ENCODE measurements at regions not wholly inside any gene's neighbourhood (a gene's known extent, or its start where the extent isn't known, plus 50 kb on each side); places are given as distances from the start of the nearest gene placed in this dataset.

DNA sequence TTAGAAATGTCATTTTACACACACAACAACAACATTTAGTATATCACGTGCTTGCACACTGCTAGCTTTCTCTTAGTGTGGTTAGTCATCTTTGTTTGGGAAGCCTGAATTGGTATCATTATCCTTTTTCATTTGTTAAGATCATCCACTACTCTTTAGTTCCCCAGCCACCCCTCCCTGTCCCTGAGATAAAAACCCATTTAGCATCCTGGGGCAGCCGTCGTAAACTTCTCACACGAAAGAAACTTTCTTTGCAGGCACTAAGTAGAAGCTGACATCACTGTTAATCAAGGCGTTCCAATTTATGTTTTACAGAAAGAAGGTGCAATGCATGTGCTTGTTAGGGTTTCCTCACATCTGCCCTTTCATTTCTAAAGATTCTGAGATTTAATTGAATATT lies 475.1 kb upstream of the FZD8 start:
- peaks cover 2 to 7% of the 10 kb centered on the region in 2 donors for H3K9me3 Mint-ChIP-seq
- H3K27me3 Mint-ChIP-seq (ENCODE audit: low read depth) = no peaks in the 10 kb centered on the region
- DNase-seq (no peak), ATAC-seq (replicated peaks in 1 of 2) (no peak)
- H3K4me3 Mint-ChIP-seq = no peak overlapping the region
- H3K36me3 Mint-ChIP-seq (ENCODE audit: insufficient read depth in 2 of 2) = no peaks in the 10 kb centered on the region
- no peak overlapping the region for H3K27ac Mint-ChIP-seq
- H3K4me1 Mint-ChIP-seq (ENCODE audit: low read depth) = no peaks in the 10 kb centered on the region

DNA sequence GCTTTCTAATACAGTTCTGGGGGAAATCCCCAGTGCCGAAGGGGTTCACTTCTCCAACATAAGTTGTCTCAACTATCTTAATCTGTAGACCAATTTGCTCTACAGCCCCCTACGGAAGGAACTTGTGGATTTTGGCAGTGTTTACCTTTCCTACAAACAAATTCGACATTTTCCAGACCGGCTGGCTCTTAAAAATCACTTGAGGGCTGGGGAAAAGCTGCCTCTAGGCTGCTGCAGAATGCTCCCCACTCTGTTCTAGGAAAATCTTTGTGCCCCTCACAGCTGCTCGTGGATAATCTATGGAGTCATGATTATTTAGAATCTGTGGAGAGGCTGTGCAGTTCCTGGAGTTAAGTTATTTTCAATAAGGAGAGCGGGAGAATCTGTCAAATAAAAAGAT lies 474.6 kb upstream of the FZD8 start:
- Mint-ChIP-seq H3K36me3 (ENCODE audit: insufficient read depth in 2 of 2) (no peaks in the 10 kb centered on the region), H3K27ac (no peak overlapping the region)

DNA sequence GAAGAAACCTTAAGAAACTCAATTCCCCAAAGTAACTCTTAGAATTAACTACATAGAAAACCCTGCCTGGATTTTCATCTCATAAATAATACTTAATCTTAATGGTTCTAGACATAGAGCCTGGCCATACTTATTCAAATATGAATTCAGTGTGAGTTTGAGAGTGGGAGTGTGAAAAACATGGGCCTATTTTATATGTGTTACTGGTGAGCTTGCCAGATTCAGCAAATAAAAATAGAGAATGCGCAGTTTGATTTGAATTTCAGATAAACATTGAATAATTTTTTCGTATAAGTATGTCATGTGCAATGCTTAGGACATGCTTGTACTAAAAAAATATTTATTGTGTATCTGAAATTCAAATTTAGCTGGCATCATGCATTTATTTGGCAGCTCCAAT lies 473.9 kb upstream of the FZD8 start:
- no peaks in the 10 kb centered on the region for H3K36me3 Mint-ChIP-seq (ENCODE audit: insufficient read depth in 2 of 2)
- H3K27ac Mint-ChIP-seq = no peak overlapping the region
- DNase-seq = no peak
- ATAC-seq (replicated peaks in 1 of 2) = no peak
- H3K27me3 Mint-ChIP-seq (ENCODE audit: low read depth) = no peaks in the 10 kb centered on the region
- no peaks in the 10 kb centered on the region for H3K4me1 Mint-ChIP-seq (ENCODE audit: low read depth)
- H3K9me3 Mint-ChIP-seq = peaks cover 2 to 8% of the 10 kb centered on the region in 2 donors
- no peak overlapping the region for H3K4me3 Mint-ChIP-seq

More for the DNA sequence above, 474.6 kb upstream of the FZD8 start:
- DNase-seq = no peak
- H3K9me3 Mint-ChIP-seq = peaks cover 2 to 8% of the 10 kb centered on the region in 2 donors
- H3K4me3 Mint-ChIP-seq = no peak overlapping the region
- H3K4me1 Mint-ChIP-seq (ENCODE audit: low read depth) = no peaks in the 10 kb centered on the region
- no peaks in the 10 kb centered on the region for H3K27me3 Mint-ChIP-seq (ENCODE audit: low read depth)
- ATAC-seq (replicated peaks in 1 of 2) = no peak

DNA sequence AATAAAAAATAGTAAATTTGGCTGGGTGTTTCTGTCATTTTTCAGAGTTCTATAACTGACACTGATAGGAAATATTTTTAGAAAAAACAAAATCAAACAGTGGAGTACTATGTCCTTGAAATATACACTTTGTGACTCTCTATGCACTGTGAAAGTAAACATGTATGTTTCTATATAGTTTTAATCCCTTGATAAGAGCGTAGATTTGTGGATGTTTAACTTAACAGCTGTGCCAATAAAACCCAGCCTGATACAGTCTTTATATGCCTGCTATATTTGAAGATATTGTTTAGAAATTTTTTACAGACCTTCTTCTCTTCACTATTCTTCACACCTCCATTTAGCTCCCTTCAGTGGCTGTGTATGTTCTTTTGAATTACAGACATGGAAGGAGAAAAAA lies 473.3 kb upstream of the FZD8 start:
- DNase-seq = no peak
- ATAC-seq (replicated peaks in 1 of 2) = no peak
- no peak overlapping the region for H3K27ac Mint-ChIP-seq
- no peaks in the 10 kb centered on the region for H3K27me3 Mint-ChIP-seq (ENCODE audit: low read depth)
- peaks cover 2 to 8% of the 10 kb centered on the region in 2 donors for H3K9me3 Mint-ChIP-seq
- no peaks in the 10 kb centered on the region for H3K4me1 Mint-ChIP-seq (ENCODE audit: low read depth)
- H3K4me3 Mint-ChIP-seq = no peak overlapping the region
- H3K36me3 Mint-ChIP-seq (ENCODE audit: insufficient read depth in 2 of 2) = no peaks in the 10 kb centered on the region

DNA sequence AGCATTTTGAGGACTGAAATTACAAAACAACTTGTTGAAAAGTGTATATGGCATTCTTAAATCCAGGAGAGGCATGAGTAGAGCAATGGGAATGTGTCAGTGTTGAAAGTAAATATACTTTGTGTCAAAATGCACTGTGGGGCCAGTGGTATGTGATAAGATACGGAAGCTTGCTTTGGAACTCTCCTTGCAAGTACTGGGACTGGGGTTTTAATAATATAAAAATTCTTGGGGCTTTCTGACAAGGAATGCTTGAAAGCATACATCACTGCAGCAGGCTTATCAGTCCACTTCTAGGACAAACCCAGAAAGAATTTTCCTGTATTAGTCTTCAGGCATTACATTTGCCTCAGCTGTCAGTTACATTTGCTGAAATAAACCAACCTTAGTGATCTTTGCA lies 472.8 kb upstream of the FZD8 start:
- no peak overlapping the region for H3K4me3 Mint-ChIP-seq
- ATAC-seq (replicated peaks in 1 of 2) (no peak), DNase-seq (no peak)
- peaks cover 2 to 8% of the 10 kb centered on the region in 2 donors for H3K9me3 Mint-ChIP-seq
- H3K27me3 Mint-ChIP-seq (ENCODE audit: low read depth) = no peaks in the 10 kb centered on the region
- no peaks in the 10 kb centered on the region for H3K36me3 Mint-ChIP-seq (ENCODE audit: insufficient read depth in 2 of 2)
- no peak overlapping the region for H3K27ac Mint-ChIP-seq
- no peaks in the 10 kb centered on the region for H3K4me1 Mint-ChIP-seq (ENCODE audit: low read depth)

DNA sequence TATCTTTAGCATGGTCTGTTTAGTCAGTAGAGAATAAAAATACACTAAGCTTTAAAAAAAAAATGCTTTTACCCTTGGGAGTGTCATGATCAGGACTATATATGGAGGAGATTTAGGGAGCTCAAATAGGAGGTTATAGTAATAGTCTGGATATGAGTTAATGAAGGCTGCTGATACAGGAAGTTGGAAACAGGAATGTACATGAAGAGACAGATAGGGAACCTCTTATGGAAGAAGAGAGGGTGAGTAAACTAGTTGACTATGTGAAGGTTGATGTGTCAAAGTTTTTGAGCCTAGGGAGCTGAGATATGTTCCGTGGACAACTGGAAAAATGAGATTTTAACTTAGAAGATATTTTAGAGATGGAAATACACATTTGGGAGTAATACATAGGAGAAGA lies 472.0 kb upstream of the FZD8 start:
- no peaks in the 10 kb centered on the region for H3K36me3 Mint-ChIP-seq (ENCODE audit: insufficient read depth in 2 of 2)
- ATAC-seq (replicated peaks in 1 of 2) (no peak), DNase-seq (no peak)
- no peak overlapping the region for H3K27ac Mint-ChIP-seq
- no peak overlapping the region for H3K4me3 Mint-ChIP-seq
- no peaks in the 10 kb centered on the region for H3K27me3 Mint-ChIP-seq (ENCODE audit: low read depth)
- H3K9me3 Mint-ChIP-seq = peaks cover 2 to 8% of the 10 kb centered on the region in 2 donors
- H3K4me1 Mint-ChIP-seq (ENCODE audit: low read depth) = no peaks in the 10 kb centered on the region

DNA sequence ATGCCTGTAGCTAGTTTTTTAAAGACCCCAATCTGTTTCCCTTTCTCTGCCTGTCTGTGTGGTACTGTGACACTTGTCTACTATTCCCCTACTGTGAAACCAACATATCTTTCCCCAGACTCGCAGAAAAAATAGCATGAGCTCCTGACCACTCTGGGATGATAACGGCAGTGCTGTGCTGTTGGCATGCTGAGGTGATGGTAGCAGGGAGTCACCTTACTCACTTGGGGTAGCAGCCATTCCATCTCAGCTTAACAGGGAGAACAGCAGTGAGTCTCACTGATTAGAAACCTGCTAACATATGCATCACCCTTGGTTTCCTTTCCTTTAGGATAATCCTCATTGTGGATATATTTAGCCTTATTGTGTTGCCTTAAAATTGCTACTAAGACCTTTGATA lies 469.6 kb upstream of the FZD8 start:
- Mint-ChIP-seq H3K4me3 (no peak overlapping the region), H3K9me3 (peaks cover 2% of the 10 kb centered on the region in 2 donors), H3K36me3 (ENCODE audit: insufficient read depth in 2 of 2) (no peaks in the 10 kb centered on the region), H3K4me1 (ENCODE audit: low read depth) (no peaks in the 10 kb centered on the region), H3K27me3 (ENCODE audit: low read depth) (no peaks in the 10 kb centered on the region), H3K27ac (no peak overlapping the region)
- ATAC-seq (replicated peaks in 1 of 2) (no peak), DNase-seq (no peak)

DNA sequence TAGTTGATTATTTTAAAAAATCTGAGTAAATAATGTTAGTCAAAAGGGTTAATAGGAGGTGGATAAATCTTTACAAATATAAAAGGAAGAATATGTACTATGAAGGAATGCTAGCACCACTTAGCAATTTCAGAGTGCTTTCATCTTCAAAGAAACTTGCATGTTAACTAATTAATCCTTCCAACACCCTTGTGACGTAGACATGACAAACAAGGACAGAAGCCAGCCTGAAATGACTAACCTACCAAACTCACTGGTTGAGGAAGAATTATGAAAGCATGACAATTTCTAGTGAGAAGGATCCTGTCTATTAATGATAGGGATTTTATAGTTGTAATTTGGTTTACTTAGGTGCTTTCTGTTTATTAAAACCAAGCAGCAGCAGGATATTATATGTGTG lies 468.0 kb upstream of the FZD8 start:
- no peak overlapping the region for H3K4me3 Mint-ChIP-seq
- H3K27me3 Mint-ChIP-seq (ENCODE audit: low read depth) = no peaks in the 10 kb centered on the region
- no peak overlapping the region for H3K27ac Mint-ChIP-seq
- ATAC-seq (replicated peaks in 1 of 2) (no peak), DNase-seq (no peak)
- H3K4me1 Mint-ChIP-seq (ENCODE audit: low read depth) = no peaks in the 10 kb centered on the region
- H3K36me3 Mint-ChIP-seq (ENCODE audit: insufficient read depth in 2 of 2) = no peaks in the 10 kb centered on the region
- peaks cover 2% of the 10 kb centered on the region in 2 donors for H3K9me3 Mint-ChIP-seq

DNA sequence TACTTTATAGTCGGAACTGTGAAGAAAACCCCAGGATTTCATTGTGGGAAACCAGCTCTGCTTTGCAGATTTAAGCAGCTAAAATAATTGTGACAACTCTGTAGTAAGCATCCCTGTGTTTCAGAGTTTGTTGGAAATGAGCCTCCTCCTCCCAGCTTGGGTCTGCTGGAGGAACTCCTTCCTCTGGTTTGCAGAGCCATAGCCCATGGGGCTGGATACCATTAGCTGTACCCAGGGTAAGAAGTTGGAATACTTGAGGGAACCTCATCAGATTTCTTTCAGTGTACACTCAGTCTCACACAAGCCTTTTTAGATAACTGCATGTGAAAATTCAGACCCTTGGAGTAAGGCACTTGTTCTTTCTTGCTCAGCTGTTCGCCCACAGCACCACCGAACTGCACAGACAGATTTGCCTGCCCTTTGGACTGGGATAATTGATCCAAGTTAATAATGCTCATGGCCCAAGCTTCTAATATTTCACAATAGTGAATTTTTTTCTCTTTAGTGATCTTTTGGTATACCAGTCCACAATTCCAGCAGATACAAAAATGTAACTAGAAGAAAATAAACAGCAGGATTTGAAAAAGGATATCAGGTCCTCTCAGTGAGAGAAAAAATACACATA lies 467.4 kb upstream of the FZD8 start:
- H3K4me3 Mint-ChIP-seq = no peak overlapping the region
- peaks cover 2% of the 10 kb centered on the region in 2 donors for H3K9me3 Mint-ChIP-seq
- no peaks in the 10 kb centered on the region for H3K36me3 Mint-ChIP-seq (ENCODE audit: insufficient read depth in 2 of 2)
- no peaks in the 10 kb centered on the region for H3K27me3 Mint-ChIP-seq (ENCODE audit: low read depth)
- ATAC-seq (replicated peaks in 1 of 2) = no peak
- no peak for DNase-seq
- no peaks in the 10 kb centered on the region for H3K4me1 Mint-ChIP-seq (ENCODE audit: low read depth)
- no peak overlapping the region for H3K27ac Mint-ChIP-seq

DNA sequence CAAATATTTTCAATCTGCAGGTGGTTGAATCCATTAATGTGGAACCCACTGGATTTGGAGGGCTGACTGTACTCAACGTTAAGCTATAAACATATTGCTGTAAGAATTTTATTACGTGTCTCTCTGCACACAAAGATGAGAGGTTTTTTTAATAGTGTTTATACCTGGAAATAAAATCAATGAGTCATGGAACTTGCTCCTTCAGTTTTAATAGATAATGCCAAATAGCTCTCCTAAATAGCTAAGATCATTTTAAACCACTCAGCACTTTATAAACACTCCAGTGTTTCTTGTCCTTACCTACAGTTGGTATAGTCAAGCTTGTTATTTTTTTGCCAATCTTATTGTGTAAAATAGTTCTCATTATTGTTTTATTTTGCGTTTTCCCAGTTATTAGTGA lies 455.6 kb upstream of the FZD8 start:
- no peaks in the 10 kb centered on the region for H3K4me1 Mint-ChIP-seq (ENCODE audit: low read depth)
- DNase-seq (no peak), ATAC-seq (replicated peaks in 1 of 2) (no peak)
- H3K9me3 Mint-ChIP-seq = no peaks in the 10 kb centered on the region
- no peak overlapping the region for H3K4me3 Mint-ChIP-seq
- no peaks in the 10 kb centered on the region for H3K36me3 Mint-ChIP-seq (ENCODE audit: insufficient read depth in 2 of 2)
- no peaks in the 10 kb centered on the region for H3K27me3 Mint-ChIP-seq (ENCODE audit: low read depth)
- H3K27ac Mint-ChIP-seq = no peak overlapping the region

DNA sequence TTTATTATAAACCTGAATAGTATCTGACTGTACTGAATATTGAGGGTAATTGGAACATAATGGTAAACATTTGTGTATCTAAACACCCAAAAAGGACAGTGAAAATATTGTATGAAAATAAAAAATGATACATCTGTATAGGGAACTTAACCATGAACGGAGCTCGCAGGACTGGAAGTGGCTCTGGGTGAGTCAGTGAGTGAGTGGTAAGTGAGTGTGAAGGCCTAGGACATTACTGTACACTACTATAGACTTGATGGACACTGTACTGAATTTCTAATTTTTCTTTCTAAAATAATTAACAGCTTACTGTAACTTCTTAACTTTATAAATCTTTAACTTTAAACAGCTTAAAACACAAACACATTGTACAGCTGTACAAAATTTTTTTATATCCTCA lies 454.5 kb upstream of the FZD8 start:
- no peak for ATAC-seq (replicated peaks in 1 of 2)
- Mint-ChIP-seq H3K9me3 (peaks cover 0 to under 1% of the 10 kb centered on the region in 2 donors), H3K27me3 (ENCODE audit: low read depth) (no peaks in the 10 kb centered on the region), H3K4me3 (no peak overlapping the region), H3K27ac (no peak overlapping the region), H3K4me1 (ENCODE audit: low read depth) (no peaks in the 10 kb centered on the region), H3K36me3 (ENCODE audit: insufficient read depth in 2 of 2) (no peaks in the 10 kb centered on the region)
- DNase-seq = no peak

DNA sequence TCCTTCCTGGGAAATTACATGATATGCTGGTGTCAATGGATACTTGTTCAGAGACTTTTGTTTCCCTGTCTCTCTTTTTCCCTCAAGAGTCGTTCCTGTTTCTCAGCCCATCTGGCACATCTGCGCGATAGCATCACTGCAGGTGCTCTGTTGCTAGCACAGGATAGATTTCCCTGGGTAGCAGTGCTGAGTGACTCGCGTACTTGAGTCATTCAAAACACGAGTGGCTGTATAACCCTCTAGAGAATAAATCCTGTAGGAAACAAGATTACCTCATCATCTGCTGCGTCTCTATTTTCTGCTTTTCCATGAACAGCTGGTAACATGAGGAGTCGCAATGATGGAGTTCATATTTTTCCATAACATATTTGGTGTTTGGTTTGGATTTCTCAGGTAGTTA lies 452.0 kb upstream of the FZD8 start:
- no peaks in the 10 kb centered on the region for H3K4me1 Mint-ChIP-seq (ENCODE audit: low read depth)
- DNase-seq (no peak), ATAC-seq (replicated peaks in 1 of 2) (no peak)
- H3K36me3 Mint-ChIP-seq (ENCODE audit: insufficient read depth in 2 of 2) = no peaks in the 10 kb centered on the region
- H3K27me3 Mint-ChIP-seq (ENCODE audit: low read depth) = no peaks in the 10 kb centered on the region
- peaks cover 2 to 3% of the 10 kb centered on the region in 2 donors for H3K9me3 Mint-ChIP-seq
- no peak overlapping the region for H3K4me3 Mint-ChIP-seq
- H3K27ac Mint-ChIP-seq = no peak overlapping the region

DNA sequence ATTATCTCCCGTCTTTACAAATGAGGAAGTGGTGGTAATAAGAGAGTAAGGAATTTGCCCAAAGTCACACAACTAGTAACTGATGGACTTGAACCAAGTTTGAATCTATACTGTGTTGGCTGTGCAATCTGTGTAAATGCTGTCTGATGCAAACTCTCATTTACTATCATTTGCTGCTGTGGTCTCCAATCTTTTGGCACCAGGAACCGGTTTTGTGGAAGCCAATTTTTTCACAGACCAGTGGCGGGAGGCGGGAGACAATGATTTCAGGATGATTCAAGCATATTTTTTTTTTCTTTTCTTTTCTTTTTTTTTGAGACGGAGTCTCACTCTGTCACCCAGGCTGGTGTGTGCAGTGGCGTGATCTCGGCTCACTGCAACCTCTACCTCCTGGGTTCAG lies 450.0 kb upstream of the FZD8 start:
- no peak for DNase-seq
- no peaks in the 10 kb centered on the region for H3K36me3 Mint-ChIP-seq (ENCODE audit: insufficient read depth in 2 of 2)
- peaks cover 2 to 3% of the 10 kb centered on the region in 2 donors for H3K9me3 Mint-ChIP-seq
- no peaks in the 10 kb centered on the region for H3K4me1 Mint-ChIP-seq (ENCODE audit: low read depth)
- no peak overlapping the region for H3K4me3 Mint-ChIP-seq
- no peaks in the 10 kb centered on the region for H3K27me3 Mint-ChIP-seq (ENCODE audit: low read depth)
- no peak for ATAC-seq (replicated peaks in 1 of 2)
- no peak overlapping the region for H3K27ac Mint-ChIP-seq

DNA sequence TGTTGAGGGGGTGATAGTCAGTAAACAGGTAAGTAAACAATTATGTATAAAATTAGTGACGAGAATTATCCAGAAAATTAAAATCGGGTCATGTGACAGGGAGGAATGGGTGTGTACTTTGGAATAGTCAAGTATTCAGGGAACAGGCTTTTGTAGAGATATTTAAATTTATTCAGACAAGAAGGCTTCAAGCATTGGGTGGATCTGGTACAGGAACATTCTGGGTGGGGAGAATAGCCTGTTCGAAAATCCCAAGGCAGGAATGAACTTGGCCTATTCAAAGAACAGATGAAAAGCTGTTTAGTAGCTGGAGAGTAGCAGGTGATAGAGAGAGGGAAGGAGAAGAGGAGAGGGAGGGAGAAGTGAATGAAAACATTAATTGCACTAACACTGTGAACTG lies 448.9 kb upstream of the FZD8 start:
- Mint-ChIP-seq H3K9me3 (peaks cover 2 to 4% of the 10 kb centered on the region in 2 donors), H3K36me3 (ENCODE audit: insufficient read depth in 2 of 2) (no peaks in the 10 kb centered on the region), H3K27me3 (ENCODE audit: low read depth) (no peaks in the 10 kb centered on the region), H3K4me1 (ENCODE audit: low read depth) (no peaks in the 10 kb centered on the region), H3K27ac (no peak overlapping the region), H3K4me3 (no peak overlapping the region)
- ATAC-seq (replicated peaks in 1 of 2) (no peak), DNase-seq (no peak)
